GM12878 (cell line): ENCODE measurements at regions not wholly inside any gene's neighbourhood (a gene's known extent, or its start where the extent isn't known, plus 50 kb on each side); places are given as distances from the start of the nearest gene placed in this dataset.

Experiments
- BMI1 ChIP-seq: fragments of 450-650 bp; IDR thresholded peaks from 2 replicates; pipeline ENCODE4 v1.6.1; 2016; ENCODE audit warnings: mild to moderate bottlenecking, moderate library complexity, borderline replicate concordance
- IKZF1 ChIP-seq: fragments of 450-650 bp; conservative IDR thresholded peaks from 2 replicates; pipeline ENCODE4 v1.6.1; 2017; ENCODE audit warnings: antibody characterized with exemption, mild to moderate bottlenecking
- MLLT1 ChIP-seq: fragments of 450-650 bp; IDR thresholded peaks from 2 replicates; pipeline ENCODE4 v1.6.1; 2016; ENCODE audit warnings: mild to moderate bottlenecking
- NFIC ChIP-seq: IDR thresholded peaks from 2 replicates; pipeline ENCODE4 v1.6.1; 2012; ENCODE audit warnings: low read depth, mild to moderate bottlenecking, inconsistent platforms, low read length, moderate library complexity
- RBBP5 ChIP-seq: fragments of 200-600 bp; sonication (generic); conservative IDR thresholded peaks from 2 replicates; pipeline ENCODE4 v1.6.1; 2016
- RUNX3 ChIP-seq: IDR thresholded peaks from 2 replicates; pipeline ENCODE4 v1.6.1; 2012; ENCODE audit warnings: low read length, inconsistent platforms
- SMAD1 ChIP-seq: fragments of 450-650 bp; IDR thresholded peaks from 2 replicates; pipeline ENCODE4 v1.6.1; 2018; ENCODE audit warnings: mild to moderate bottlenecking, low read depth; ENCODE audit not compliant: partially characterized antibody
- TF ChIP-seq, protein P1 (sequence below): fragments of 450-650 bp; IDR thresholded peaks from 2 replicates; pipeline ENCODE4 v1.6.1; 2017; ENCODE audit warnings: borderline replicate concordance
- TF ChIP-seq, protein P2 (sequence below): fragments of 450-650 bp; IDR thresholded peaks from 2 replicates; pipeline ENCODE4 v1.6.1; 2017; ENCODE audit warnings: low read depth, mild to moderate bottlenecking, moderate library complexity

GRCh38 chr6:22045261-22045912 is 251.4 kb downstream of the PRL start (continued):
- TF ChIP-seq, protein P1, sequence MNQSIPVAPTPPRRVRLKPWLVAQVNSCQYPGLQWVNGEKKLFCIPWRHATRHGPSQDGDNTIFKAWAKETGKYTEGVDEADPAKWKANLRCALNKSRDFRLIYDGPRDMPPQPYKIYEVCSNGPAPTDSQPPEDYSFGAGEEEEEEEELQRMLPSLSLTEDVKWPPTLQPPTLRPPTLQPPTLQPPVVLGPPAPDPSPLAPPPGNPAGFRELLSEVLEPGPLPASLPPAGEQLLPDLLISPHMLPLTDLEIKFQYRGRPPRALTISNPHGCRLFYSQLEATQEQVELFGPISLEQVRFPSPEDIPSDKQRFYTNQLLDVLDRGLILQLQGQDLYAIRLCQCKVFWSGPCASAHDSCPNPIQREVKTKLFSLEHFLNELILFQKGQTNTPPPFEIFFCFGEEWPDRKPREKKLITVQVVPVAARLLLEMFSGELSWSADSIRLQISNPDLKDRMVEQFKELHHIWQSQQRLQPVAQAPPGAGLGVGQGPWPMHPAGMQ: peak; percentile 36; the same call in 1 of the 2 replicates
- TF ChIP-seq, protein P2, sequence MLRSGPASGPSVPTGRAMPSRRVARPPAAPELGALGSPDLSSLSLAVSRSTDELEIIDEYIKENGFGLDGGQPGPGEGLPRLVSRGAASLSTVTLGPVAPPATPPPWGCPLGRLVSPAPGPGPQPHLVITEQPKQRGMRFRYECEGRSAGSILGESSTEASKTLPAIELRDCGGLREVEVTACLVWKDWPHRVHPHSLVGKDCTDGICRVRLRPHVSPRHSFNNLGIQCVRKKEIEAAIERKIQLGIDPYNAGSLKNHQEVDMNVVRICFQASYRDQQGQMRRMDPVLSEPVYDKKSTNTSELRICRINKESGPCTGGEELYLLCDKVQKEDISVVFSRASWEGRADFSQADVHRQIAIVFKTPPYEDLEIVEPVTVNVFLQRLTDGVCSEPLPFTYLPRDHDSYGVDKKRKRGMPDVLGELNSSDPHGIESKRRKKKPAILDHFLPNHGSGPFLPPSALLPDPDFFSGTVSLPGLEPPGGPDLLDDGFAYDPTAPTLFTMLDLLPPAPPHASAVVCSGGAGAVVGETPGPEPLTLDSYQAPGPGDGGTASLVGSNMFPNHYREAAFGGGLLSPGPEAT: 0 out of 2 replicates have a peak, but pooled peaks have one; percentile 13
- 0 out of 2 replicates have a peak, but pooled peaks have one; percentile 18 for TF ChIP-seq NFIC
- TF ChIP-seq BMI1: peak; percentile 53; the same call in 1 of the 2 replicates
- peak; percentile 26 for TF ChIP-seq SMAD1
- TF ChIP-seq RUNX3: peak; percentile 54
- 0 out of 2 replicates have a peak, but pooled peaks have one; percentile 23 for TF ChIP-seq IKZF1
- no peak for TF ChIP-seq RBBP5
- 0 out of 2 replicates have a peak, but pooled peaks have one; percentile 43 for TF ChIP-seq MLLT1
